Hippocampal formation (tissue), 2 donors: ENCODE measurements at regions not wholly inside any gene's neighbourhood (a gene's known extent, or its start where the extent isn't known, plus 50 kb on each side); places are given as distances from the start of the nearest gene placed in this dataset.

Experiments used
- DNase-seq, 2 donors: peaks; one replicate each; lab custom pipeline; 2025; lab: John Stamatoyannopoulos, UW

- DNase-seq: no peak
Measured at GRCh38 chr15:66945842-66946241, 119.6 kb upstream of the SMAD3 start.

DNA sequence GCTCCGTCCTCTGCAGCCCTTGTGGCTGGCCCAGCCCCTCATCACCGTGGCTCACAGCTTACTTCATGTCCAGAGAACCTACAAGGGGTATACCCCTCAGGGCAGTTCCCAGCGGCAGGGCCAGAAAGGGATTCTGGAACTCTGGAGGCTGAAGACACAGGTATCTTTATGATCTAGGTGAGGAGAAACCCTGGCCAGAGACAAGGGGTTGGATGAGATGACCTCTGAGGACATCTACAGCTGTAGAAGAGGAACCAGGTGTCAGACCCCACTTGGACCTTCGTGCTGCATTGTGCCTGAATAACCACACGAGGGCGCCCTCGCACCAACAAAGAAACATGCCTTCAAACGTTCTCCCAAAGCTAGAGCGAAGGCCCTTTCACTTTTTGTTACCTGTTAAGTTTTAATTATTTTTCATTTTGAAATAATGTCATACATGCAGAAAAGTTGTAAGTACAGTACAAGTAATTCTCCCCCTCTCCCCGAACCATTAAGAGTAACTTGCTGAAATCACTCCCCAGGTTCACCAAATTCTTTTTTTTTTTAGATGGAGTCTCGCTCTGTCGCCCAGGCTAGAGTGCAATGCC is 118.7 kb upstream of the SMAD3 start:
- DNase-seq: peak; percentile 17 to 36

DNA sequence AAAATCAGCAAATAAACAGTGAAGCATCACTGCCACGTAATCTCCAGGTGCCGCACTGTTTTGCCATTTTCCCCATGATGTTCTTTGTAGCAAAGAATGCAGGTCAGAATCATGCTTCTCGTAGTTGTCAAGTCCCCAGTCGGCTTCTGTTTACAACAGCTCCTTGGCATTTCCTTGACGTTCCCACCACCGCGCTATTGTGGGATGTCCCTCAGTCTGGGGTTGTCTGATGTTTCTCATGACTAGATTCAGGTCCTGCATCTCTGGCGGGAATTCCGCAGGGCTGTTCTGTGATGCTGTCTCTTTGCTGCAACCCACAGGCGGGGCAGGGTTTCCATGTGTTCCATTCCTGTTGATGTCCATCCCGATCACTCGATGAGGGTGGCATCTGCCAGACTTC is 117.9 kb upstream of the SMAD3 start:
- no peak for DNase-seq

GRCh38 chr15:66948294-66948693 is 117.1 kb upstream of the SMAD3 start:
- no peak for DNase-seq

- no peak for DNase-seq
Measured at GRCh38 chr15:66950114-66950513, 115.3 kb upstream of the SMAD3 start.

- no peak for DNase-seq
Measured at GRCh38 chr15:66951531-66952320, 113.7 kb upstream of the SMAD3 start.

DNA sequence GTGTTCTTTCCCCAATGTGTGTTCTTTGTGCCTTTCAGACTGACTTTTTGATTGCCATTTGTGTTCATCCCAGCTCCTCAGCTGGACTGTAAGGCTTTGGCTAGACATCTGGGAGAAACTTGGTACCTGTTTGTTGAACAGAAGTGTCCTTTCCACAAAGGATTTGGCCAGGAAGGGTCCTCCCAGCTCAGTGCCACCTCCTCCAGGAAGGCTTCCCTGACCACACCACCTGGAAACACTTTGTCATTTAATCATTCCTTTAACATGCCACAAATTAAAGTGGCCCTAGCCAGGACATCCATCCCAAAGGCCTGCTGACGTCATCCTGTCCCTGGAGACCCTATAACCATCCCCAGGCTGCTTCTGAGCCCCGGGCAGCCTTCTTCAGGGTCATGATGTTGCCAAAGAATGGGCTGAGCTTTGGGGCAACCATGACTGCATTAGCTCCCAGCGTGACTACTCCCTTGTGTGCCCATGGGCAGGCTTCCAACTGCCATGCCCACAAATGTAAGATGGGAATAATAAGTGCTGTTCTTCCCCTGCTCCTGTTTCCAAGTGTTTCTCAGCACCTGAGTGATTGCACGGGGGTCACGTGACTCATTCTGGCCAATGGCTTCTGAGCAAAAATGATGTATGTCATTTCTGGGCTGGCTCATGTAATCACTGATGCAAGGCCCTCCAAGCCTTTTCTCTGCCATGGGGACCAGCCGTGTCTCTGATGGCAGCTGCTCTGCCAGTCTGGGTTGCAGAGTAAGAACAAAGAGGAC is 112.5 kb upstream of the SMAD3 start:
- DNase-seq: no peak

- no peak for DNase-seq
Measured at GRCh38 chr15:66953523-66954229, 111.7 kb upstream of the SMAD3 start.

DNA sequence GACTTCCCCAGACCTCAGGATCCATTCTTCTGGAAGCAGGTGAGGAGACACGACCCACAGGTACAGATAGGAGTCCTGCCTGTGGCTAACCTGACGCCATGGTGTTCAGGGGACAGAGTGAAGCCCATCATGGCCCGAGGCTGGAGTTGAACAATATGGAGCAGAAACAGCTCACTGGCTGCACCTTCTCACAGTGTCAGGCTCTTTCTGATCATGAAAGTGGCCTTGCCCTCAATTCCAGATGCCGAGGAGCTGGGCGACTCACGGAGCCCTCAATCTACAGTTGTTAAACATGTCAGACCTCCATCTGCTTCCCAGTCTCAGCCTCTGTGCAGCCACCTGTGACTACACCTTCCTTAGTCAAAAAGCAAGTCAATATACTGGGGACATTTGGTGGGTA is 110.8 kb upstream of the SMAD3 start:
- no peak for DNase-seq

GRCh38 chr15:66955001-66955516 is 110.3 kb upstream of the SMAD3 start:
- DNase-seq: no peak

DNA sequence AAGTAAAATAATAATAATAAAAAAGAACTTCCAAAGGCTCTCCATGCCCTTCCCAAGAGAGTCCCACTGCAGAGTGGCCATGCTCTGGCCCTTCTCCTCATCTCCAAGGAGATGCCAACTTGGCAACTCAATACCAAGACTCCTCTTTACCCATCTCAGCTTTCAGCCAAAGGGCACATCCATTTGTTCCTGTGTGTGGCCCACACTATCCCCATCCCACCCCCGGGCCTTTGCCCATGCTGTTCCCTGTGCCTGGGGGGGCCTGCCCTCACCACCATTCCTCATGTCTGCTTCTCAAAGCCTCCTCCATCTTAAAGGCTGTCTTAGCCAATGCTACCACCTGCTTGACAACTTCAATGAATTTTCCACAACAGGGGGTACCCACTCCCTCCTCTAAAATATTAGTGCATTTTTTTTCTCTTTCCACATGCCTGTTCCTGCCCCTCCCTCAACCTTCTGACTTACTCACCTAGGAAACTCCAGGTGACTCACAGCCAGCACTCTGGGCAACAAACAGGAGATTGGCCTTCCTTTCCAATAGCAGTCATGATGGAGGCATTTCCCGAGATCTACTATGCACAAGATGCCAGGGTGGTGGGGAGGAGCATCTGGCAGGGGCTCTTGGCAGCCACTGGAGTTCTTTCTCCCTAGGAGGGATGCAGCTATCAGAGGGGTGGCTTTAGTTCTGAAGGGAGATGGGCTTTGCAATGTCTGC is 109.4 kb upstream of the SMAD3 start:
- DNase-seq: no peak

DNA sequence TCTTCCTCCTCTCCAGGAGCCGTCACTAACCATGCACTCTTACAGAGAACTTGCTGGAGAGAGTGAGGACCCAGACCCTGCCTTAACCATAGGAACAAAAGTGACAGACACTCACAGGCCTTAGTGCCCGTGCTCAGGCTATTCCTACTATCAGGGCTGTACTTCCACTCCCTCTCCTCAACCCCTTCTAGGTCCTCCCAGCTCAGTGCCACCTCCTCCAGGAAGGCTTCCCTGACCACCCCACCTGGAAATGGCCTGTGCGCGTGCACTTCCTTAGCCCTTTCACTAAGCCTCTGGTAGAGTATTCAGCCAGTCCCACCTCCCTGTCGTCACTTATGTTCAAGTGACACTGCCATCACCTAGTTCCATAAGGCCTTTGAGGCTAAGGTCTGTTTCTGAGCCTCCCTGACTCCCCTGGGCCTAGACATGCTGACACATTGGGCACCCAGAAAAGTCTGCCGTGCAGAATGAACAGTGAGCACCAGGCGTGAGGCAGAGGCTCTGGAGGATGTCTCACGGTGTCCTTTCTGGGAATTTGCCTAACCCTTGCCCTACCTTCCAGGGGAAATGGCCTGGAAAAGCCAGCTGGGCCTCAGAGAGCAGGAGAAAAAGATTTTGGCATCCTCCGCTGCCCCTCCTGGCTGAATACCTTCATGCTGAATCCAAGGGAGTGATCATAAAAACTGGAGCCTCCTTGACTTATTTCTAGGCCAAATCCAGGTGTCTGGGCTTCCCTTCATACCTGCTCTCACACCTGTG is 108.6 kb upstream of the SMAD3 start:
- DNase-seq: no peak

DNA sequence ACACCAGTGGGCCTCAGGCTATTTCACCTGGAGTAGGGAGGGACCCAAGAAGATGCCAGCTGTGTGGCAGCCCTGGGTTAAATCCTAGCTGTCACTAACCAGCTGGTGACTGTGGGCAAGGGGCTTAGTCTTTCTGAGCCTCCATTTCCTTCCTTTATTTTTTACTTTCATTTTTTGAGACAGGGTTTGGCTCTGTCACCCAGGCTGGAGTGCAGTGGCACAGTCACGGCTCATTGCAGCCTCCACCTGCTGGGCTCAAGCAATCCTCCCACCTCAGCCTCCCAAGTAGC is 108.0 kb upstream of the SMAD3 start:
- DNase-seq: no peak

DNA sequence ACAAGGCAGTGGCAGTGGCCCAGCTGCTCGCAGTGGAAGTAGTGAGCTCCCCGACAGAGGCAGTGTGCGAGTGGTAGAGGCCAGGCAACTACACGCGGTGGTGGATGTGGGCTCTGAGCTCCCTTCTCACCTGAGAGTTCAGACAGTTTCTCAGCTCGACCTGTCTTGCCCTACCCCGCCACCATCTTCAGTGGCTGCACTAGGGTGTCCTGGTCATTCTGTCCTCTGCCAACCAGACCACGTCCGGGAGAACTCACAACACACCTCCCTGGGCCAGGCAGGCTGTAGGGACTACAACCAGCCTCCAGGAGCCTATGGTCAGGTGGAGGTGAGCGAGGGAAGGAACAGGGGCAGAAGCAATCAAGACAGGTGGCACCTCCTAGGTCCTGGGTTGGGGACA is 106.3 kb upstream of the SMAD3 start:
- DNase-seq: no peak

DNA sequence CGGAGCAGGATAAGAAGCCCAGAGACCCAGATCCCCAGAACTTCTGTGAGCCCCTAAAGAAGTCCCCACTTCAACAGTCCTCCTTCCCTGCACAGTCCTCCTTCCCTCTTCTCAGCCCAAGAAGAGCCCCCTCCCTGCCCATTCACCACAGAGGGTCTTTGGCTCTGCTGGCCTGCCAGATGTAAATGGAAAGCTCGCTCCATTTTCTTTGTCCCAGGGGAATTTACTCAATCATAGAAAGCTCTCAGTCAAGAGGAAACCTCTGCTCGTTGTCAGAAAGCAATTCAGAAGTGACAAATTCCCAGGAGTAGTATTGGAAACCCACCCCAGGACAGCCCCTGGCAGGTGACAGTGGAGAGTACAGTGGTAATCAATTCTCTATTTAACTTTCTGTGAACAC is 105.5 kb upstream of the SMAD3 start:
- no peak for DNase-seq

DNA sequence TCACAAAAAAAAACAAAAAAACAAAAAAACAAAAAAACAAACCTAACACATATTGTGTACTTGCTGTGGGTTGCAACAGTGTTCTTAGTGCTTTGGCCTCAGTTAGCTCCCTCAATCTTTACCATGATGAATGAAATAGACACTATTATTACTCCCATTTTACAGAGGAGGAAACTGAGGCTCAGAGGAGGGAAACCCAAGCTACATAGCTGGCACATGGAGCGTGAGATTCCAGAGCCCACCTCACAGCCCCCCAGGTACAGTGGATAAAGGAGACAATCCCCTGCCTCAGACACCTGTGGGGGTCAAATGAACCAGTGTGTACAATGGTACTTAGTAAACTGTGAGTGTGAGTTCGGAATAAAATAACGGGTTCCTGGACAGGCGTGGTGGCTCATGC is 104.9 kb upstream of the SMAD3 start:
- no peak for DNase-seq

GRCh38 chr15:66961407-66961884 is 104.0 kb upstream of the SMAD3 start:
- DNase-seq: no peak

DNA sequence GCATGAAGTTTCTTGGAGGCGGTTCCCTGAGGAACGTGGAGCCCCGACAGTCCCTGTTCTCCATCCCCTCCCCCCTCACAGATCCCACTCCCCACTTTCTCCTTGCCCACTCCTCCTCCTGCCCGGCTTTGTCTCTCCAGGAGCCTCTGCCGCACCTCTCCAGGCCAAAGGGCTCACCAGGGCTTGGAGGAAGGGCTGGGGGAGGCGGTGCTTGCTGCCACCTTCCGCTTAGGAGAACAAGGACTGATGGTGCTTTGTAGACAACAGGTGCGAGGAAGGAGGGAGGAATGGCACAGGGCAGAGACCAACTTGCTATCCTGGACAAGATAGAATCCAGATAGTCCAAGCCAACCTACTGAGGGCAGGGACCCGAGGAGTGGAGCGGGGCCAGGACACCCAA is 103.5 kb upstream of the SMAD3 start:
- no peak for DNase-seq

GRCh38 chr15:66962522-66962921 is 102.9 kb upstream of the SMAD3 start:
- no peak for DNase-seq

DNA sequence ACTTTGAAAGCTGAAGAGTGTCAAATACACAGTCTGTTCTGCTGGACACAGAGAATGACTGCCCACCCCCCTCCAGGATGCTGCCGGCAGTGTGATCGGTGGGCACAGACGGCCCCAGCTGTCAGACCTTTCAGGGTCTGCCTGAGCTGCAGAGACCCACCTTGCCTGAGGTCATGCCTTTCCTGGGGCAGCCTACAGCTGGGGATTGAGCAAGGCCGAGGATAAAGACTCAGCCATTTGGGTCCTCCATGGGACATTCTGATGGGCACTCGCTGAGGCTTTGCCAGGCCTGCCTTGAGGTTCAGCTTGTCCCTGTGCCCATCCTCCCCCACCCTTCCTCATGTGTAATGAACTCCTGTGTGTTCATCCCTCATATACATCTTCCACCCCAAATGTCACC is 102.3 kb upstream of the SMAD3 start:
- no peak for DNase-seq

DNA sequence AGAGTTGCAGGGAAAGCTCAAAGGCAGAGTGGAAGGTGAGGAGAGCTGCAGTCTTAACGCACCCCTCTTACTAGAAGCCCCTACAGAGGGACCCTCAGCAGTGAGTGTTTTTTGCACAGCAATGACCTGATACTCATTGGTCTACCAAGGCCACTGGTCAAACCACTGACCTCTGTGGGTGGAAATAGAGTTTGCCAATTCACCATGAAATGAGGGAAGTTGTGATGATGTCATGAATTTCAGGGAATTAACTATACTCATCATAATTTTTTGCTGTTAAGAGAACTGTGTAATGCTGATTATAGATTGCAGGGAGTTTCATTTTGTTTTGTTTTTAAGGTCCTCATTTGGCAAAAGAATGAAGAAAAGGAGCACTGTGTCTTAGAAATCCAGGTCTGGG is 101.7 kb upstream of the SMAD3 start:
- no peak for DNase-seq
